MCF 10A (cell line): ENCODE measurements at regions not wholly inside any gene's neighbourhood (a gene's known extent, or its start where the extent isn't known, plus 50 kb on each side); places are given as distances from the start of the nearest gene placed in this dataset.

ENCODE experiments used
- BruUV-seq: library from RNA; stranded (reverse); fragments of 400-500 nt; replicated peaks from 2 replicates; lab custom pipeline; 2021; lab: Mats Ljungman, UMichigan
- CTCF ChIA-PET: fragments of 300-600 bp; sonication (Branson Sonifier 250); formaldehyde crosslinking; extraction: SDS; loops from one replicate; lab custom pipeline; 2021; ENCODE audit warnings: antibody characterized with exemption, inconsistent platforms; lab: Yijun Ruan, JAX
- POLR2A ChIA-PET: fragments of 300-600, 350-650 bp; sonication (Branson Sonifier 250); formaldehyde crosslinking; extraction: SDS; loops from one replicate; lab custom pipeline; 2020; ENCODE audit warnings: antibody characterized with exemption, inconsistent platforms; lab: Yijun Ruan, JAX
- DNase-seq: peaks from one replicate; pipeline ENCODE4 v3.0.0-alpha.2; 2018; ENCODE audit not compliant: unreplicated experiment
- H3K27ac Mint-ChIP-seq: one replicate; pipeline ENCODE4 v1.8.0; 2022; ENCODE audit warnings: mild to moderate bottlenecking, low read depth, mixed read lengths; ENCODE audit not compliant: unreplicated experiment
- H3K27me3 Mint-ChIP-seq: one replicate; pipeline ENCODE4 v1.8.0; 2022; ENCODE audit warnings: mixed read lengths; ENCODE audit not compliant: insufficient read depth, unreplicated experiment
- H3K36me3 Mint-ChIP-seq: one replicate; pipeline ENCODE4 v1.8.0; 2022; ENCODE audit warnings: mild to moderate bottlenecking, moderate library complexity, mixed read lengths; ENCODE audit not compliant: insufficient read depth, unreplicated experiment
- H3K4me1 Mint-ChIP-seq: one replicate; pipeline ENCODE4 v1.8.0; 2022; ENCODE audit warnings: mixed read lengths; ENCODE audit not compliant: insufficient read depth, unreplicated experiment
- H3K4me3 Mint-ChIP-seq: one replicate; pipeline ENCODE4 v1.8.0; 2022; ENCODE audit warnings: mild to moderate bottlenecking, moderate library complexity, mixed read lengths; ENCODE audit not compliant: unreplicated experiment
- H3K9me3 Mint-ChIP-seq: one replicate; pipeline ENCODE4 v1.8.0; 2022; ENCODE audit warnings: mixed read lengths; ENCODE audit not compliant: unreplicated experiment
- intact Hi-C: fragments of 100-400 bp; cut with micrococcal nuclease; formaldehyde crosslinking; loops from 2 replicates; pipeline ENCODE4 v1.14.1; 2022
- TF ChIP-seq, protein P1 (sequence below): fragments of 200-600 bp; IDR thresholded peaks from one replicate; pipeline ENCODE4 v1.8.0; 2022; ENCODE audit warnings: antibody characterized with exemption, mild to moderate bottlenecking; ENCODE audit not compliant: unreplicated experiment

GRCh38 chrX:63935835-63936234 is 150.8 kb upstream of the ARHGEF9 start:
- no peaks in the 10 kb centered on the region for H3K4me1 Mint-ChIP-seq
- POLR2A ChIA-PET, result interaction anchor here (0.6 to 1.4 kb wide), 2 partner anchors 15 to 178 kb away, joined by 3 read pairs; no protein-coding TSS in a partner anchor

DNA sequence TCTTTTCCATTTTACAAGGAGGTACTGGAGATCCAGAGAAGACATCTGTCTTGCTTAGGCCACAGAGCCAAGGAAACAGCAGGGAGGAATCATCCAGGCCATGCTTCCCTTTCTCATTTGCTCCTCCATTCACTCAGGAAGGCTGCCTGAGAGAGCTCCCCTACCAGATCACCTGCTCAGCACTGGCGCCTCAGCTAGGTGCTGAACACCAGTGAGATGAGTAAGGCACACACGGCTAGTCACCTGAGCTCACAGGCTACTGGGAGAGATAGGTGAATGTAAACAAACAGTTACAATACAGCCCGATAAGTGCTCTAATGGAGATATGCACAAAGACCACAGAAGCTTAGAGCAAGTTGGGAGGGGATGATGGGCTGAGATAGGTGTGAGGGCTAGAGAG is 149.8 kb upstream of the ARHGEF9 start:
- no peaks in the 10 kb centered on the region for H3K36me3 Mint-ChIP-seq
- BruUV-seq, result no TSS peak
- no peak overlapping the region for H3K4me3 Mint-ChIP-seq
- ChIA-PET POLR2A (interaction anchor here (0.7 to 1.0 kb wide), 2 partner anchors 9 to 118 kb away, joined by 4 to 5 read pairs; no protein-coding TSS in a partner anchor), CTCF (interaction anchor here (0.5 kb wide), 1 partner anchor 747 kb away, joined by 3 read pairs; no protein-coding TSS in a partner anchor)
- intact Hi-C loops, result loop anchor here (5.0 to 10.0 kb wide), 2 partner anchors 158 to 270 kb away; partner anchors contain the start of gene AMER1
- H3K9me3 Mint-ChIP-seq, result peaks cover 15% of the 10 kb centered on the region
- H3K27ac Mint-ChIP-seq, result no peak overlapping the region
- H3K27me3 Mint-ChIP-seq, result no peaks in the 10 kb centered on the region
- TF ChIP-seq, protein P1, sequence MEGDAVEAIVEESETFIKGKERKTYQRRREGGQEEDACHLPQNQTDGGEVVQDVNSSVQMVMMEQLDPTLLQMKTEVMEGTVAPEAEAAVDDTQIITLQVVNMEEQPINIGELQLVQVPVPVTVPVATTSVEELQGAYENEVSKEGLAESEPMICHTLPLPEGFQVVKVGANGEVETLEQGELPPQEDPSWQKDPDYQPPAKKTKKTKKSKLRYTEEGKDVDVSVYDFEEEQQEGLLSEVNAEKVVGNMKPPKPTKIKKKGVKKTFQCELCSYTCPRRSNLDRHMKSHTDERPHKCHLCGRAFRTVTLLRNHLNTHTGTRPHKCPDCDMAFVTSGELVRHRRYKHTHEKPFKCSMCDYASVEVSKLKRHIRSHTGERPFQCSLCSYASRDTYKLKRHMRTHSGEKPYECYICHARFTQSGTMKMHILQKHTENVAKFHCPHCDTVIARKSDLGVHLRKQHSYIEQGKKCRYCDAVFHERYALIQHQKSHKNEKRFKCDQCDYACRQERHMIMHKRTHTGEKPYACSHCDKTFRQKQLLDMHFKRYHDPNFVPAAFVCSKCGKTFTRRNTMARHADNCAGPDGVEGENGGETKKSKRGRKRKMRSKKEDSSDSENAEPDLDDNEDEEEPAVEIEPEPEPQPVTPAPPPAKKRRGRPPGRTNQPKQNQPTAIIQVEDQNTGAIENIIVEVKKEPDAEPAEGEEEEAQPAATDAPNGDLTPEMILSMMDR, result no peak
- no peak for DNase-seq
- H3K4me1 Mint-ChIP-seq, result peaks cover 6% of the 10 kb centered on the region

More at GRCh38 chrX:63935835-63936234, 150.8 kb upstream of the ARHGEF9 start:
- DNase-seq, result no peak
- Mint-ChIP-seq H3K36me3 (no peaks in the 10 kb centered on the region), H3K27ac (no peak overlapping the region), H3K27me3 (no peaks in the 10 kb centered on the region), H3K9me3 (peaks cover 15% of the 10 kb centered on the region), H3K4me3 (no peak overlapping the region)
- BruUV-seq, result no TSS peak
- intact Hi-C loops, result loop anchor here (10.0 kb wide), 1 partner anchor 269 kb away; the partner anchor contains the start of gene AMER1
- TF ChIP-seq, protein P1, result no peak
- CTCF ChIA-PET, result no interaction called here

- intact Hi-C loops, result loop anchor here (5.0 to 10.0 kb wide), 2 partner anchors 158 to 271 kb away; partner anchors contain the start of gene AMER1
- H3K27ac Mint-ChIP-seq, result peak overlapping the region; percentile 44
- DNase-seq, result no peak
- H3K36me3 Mint-ChIP-seq, result no peaks in the 10 kb centered on the region
- POLR2A ChIA-PET, result interaction anchor here (1.0 kb wide), 1 partner anchor 9 kb away, joined by 5 read pairs; no protein-coding TSS in a partner anchor
- no peaks in the 10 kb centered on the region for H3K27me3 Mint-ChIP-seq
- TF ChIP-seq, protein P1, result no peak
- H3K4me1 Mint-ChIP-seq, result peaks cover 6% of the 10 kb centered on the region
- H3K9me3 Mint-ChIP-seq, result peaks cover 15% of the 10 kb centered on the region
- H3K4me3 Mint-ChIP-seq, result no peak overlapping the region
- CTCF ChIA-PET, result interaction anchor here (0.5 to 1.4 kb wide), 3 partner anchors 30 to 748 kb away, joined by 3 read pairs; no protein-coding TSS in a partner anchor
- no TSS peak for BruUV-seq
Measured at GRCh38 chrX:63934160-63934559, 149.1 kb upstream of the ARHGEF9 start.

- DNase-seq, result no peak
- intact Hi-C loops, result loop anchor here (5.0 to 10.0 kb wide), 2 partner anchors 159 to 272 kb away; partner anchors contain the start of gene AMER1
- peaks cover 6% of the 10 kb centered on the region for H3K4me1 Mint-ChIP-seq
- CTCF ChIA-PET, result interaction anchor here (1.1 to 4.3 kb wide), 3 partner anchors 12 to 32 kb away, joined by 3 to 59 read pairs (median 3); no protein-coding TSS in a partner anchor
- POLR2A ChIA-PET, result no interaction called here
- H3K4me3 Mint-ChIP-seq, result no peak overlapping the region
- TF ChIP-seq, protein P1, result no peak
- BruUV-seq, result no TSS peak
- no peaks in the 10 kb centered on the region for H3K27me3 Mint-ChIP-seq
- H3K27ac Mint-ChIP-seq, result no peak overlapping the region
- H3K9me3 Mint-ChIP-seq, result peaks cover 10% of the 10 kb centered on the region
- no peaks in the 10 kb centered on the region for H3K36me3 Mint-ChIP-seq
Measured at GRCh38 chrX:63932907-63933306, 147.9 kb upstream of the ARHGEF9 start.
